ENCODE measurements at regions not wholly inside any gene's neighbourhood (a gene's known extent, or its start where the extent isn't known, plus 50 kb on each side); places are given as distances from the start of the nearest gene placed in this dataset.

- H3K27me3 ChIP-seq (ENCODE audit: insufficient read depth, low read depth), result no peaks in the 10 kb centered on the region
- H3K9me3 ChIP-seq (ENCODE audit: insufficient read depth, low read depth), result no peaks in the 10 kb centered on the region
- H3K4me2 ChIP-seq, result no peak overlapping the region
- no peak for DNase-seq
- H3K4me1 ChIP-seq (replicated peaks; ENCODE audit: insufficient read depth), result no peaks in the 10 kb centered on the region
- H4K20me1 ChIP-seq (ENCODE audit: insufficient read depth), result no peaks in the 10 kb centered on the region
- H3K79me2 ChIP-seq (ENCODE audit: low read depth), result no peaks in the 10 kb centered on the region
- no peaks in the 10 kb centered on the region for H3K36me3 ChIP-seq (ENCODE audit: low read depth)
- no peak overlapping the region for H3K4me3 ChIP-seq
- H3F3A ChIP-seq (ENCODE audit: insufficient read depth, low read depth), result no peaks in the 10 kb centered on the region
- H2AFZ ChIP-seq, result no peak overlapping the region
- TF ChIP-seq EZH2 (IDR thresholded peaks at IDR 0.05; ENCODE audit: low read depth) (no peak), CTCF (conservative IDR thresholded peaks at IDR 0.05) (no peak)
- no TSS peak for BruUV-seq (replicated peaks)
- CTCF ChIA-PET, result no interaction called here
- intact Hi-C loops (cut with micrococcal nuclease; ENCODE audit: unreplicated experiment), result no loop called here
- H3K27ac ChIP-seq, result no peak overlapping the region
- no peaks in the 10 kb centered on the region for H3K9me2 ChIP-seq (ENCODE audit: insufficient read depth)
- POLR2A ChIA-PET (ENCODE audit: unreplicated experiment), result no interaction called here
Measured at GRCh38 chr13:37385956-37386670, 212.5 kb downstream of the POSTN start.

GRCh38 chr13:37385248-37385647 lies 213.3 kb downstream of the POSTN start:
- no peak for DNase-seq
- H3K4me3 ChIP-seq, result no peak overlapping the region
- H3K4me1 ChIP-seq (replicated peaks; ENCODE audit: insufficient read depth), result no peaks in the 10 kb centered on the region
- no peak overlapping the region for H3K27ac ChIP-seq
- no peaks in the 10 kb centered on the region for H3K9me3 ChIP-seq (ENCODE audit: insufficient read depth, low read depth)
- H3F3A ChIP-seq (ENCODE audit: insufficient read depth, low read depth), result no peaks in the 10 kb centered on the region
- H3K4me2 ChIP-seq, result no peak overlapping the region
- no TSS peak for BruUV-seq (replicated peaks)
- no peaks in the 10 kb centered on the region for H3K27me3 ChIP-seq (ENCODE audit: insufficient read depth, low read depth)
- ChIA-PET POLR2A (ENCODE audit: unreplicated experiment) (no interaction called here), CTCF (no interaction called here)
- no peaks in the 10 kb centered on the region for H4K20me1 ChIP-seq (ENCODE audit: insufficient read depth)
- TF ChIP-seq EZH2 (IDR thresholded peaks at IDR 0.05; ENCODE audit: low read depth) (no peak), CTCF (conservative IDR thresholded peaks at IDR 0.05) (no peak)
- H3K9me2 ChIP-seq (ENCODE audit: insufficient read depth), result no peaks in the 10 kb centered on the region
- intact Hi-C loops (cut with micrococcal nuclease; ENCODE audit: unreplicated experiment), result no loop called here
- H3K79me2 ChIP-seq (ENCODE audit: low read depth), result no peaks in the 10 kb centered on the region
- no peaks in the 10 kb centered on the region for H3K36me3 ChIP-seq (ENCODE audit: low read depth)
- H2AFZ ChIP-seq, result no peak overlapping the region

- Histone ChIP-seq H3K27ac (no peak overlapping the region), H3K27me3 (ENCODE audit: insufficient read depth, low read depth) (no peaks in the 10 kb centered on the region), H3K36me3 (ENCODE audit: low read depth) (no peaks in the 10 kb centered on the region), H4K20me1 (ENCODE audit: insufficient read depth) (no peaks in the 10 kb centered on the region), H3K9me3 (ENCODE audit: insufficient read depth, low read depth) (no peaks in the 10 kb centered on the region), H3K4me3 (no peak overlapping the region), H3K4me1 (replicated peaks; ENCODE audit: insufficient read depth) (no peaks in the 10 kb centered on the region), H3K79me2 (ENCODE audit: low read depth) (no peaks in the 10 kb centered on the region), H2AFZ (no peak overlapping the region), H3K9me2 (ENCODE audit: insufficient read depth) (no peaks in the 10 kb centered on the region), H3F3A (ENCODE audit: insufficient read depth, low read depth) (no peaks in the 10 kb centered on the region), H3K4me2 (no peak overlapping the region)
- intact Hi-C loops (cut with micrococcal nuclease; ENCODE audit: unreplicated experiment), result no loop called here
- POLR2A ChIA-PET (ENCODE audit: unreplicated experiment), result interaction anchor here (0.6 kb wide), 1 partner anchor 16 kb away, joined by 5 read pairs; no protein-coding TSS in a partner anchor
- no TSS peak for BruUV-seq (replicated peaks)
- CTCF ChIA-PET, result no interaction called here
- TF ChIP-seq EZH2 (IDR thresholded peaks at IDR 0.05; ENCODE audit: low read depth) (no peak), CTCF (conservative IDR thresholded peaks at IDR 0.05) (no peak)
- DNase-seq, result no peak
Measured at GRCh38 chr13:37383856-37384370, 214.7 kb downstream of the POSTN start.
